HepG2 (cell line): ENCODE measurements at regions not wholly inside any gene's neighbourhood (a gene's known extent, or its start where the extent isn't known, plus 50 kb on each side); places are given as distances from the start of the nearest gene placed in this dataset.
"Not testable (repeated sequence)": the region's sequence is repeated elsewhere in the genome, so short reads cannot be mapped to it uniquely, and the experiment has no call there.

Source experiments
- CHD4 ChIP-seq: fragments of 200-600 bp; sonication (generic); IDR thresholded peaks from 2 replicates; pipeline ENCODE4 v1.7.0; 2017; ENCODE audit warnings: mild to moderate bottlenecking, low read length, borderline replicate concordance
- FOXP1 ChIP-seq, 2 experiments: fragments of 450-650 bp in 1 of 2; IDR thresholded peaks; 2 replicates each; pipeline ENCODE4 v1.6.1; 2017 to 2018; ENCODE audit warnings: antibody characterized with exemption in 1 of 2
- HDAC2 ChIP-seq: sonication (generic); formaldehyde crosslinking; IDR thresholded peaks from 2 replicates; pipeline ENCODE4 v1.4.0; 2020; ENCODE audit warnings: missing genetic modification reagents
- HNRNPK ChIP-seq: fragments of 200-400 bp; formaldehyde crosslinking; IDR thresholded peaks from 2 replicates; pipeline ENCODE4 v1.6.1; 2018; ENCODE audit warnings: low read length, low read depth, moderate library complexity, mild to moderate bottlenecking; ENCODE audit not compliant: poor library complexity, severe bottlenecking
- IRF2 ChIP-seq: IDR thresholded peaks from 2 replicates; pipeline ENCODE4 v1.6.1; 2018; ENCODE audit warnings: missing genetic modification reagents, missing compliant biosample characterization
- SMAD1 ChIP-seq: sonication (generic); formaldehyde crosslinking; IDR thresholded peaks from 2 replicates; pipeline ENCODE4 v1.4.0; 2020; ENCODE audit warnings: missing genetic modification reagents, low read depth, mild to moderate bottlenecking, borderline replicate concordance
- ZKSCAN1 ChIP-seq: fragments of 150-350 bp; IDR thresholded peaks from 2 replicates; pipeline ENCODE4 v1.6.1; 2014; ENCODE audit warnings: low read length
- ZNF766 ChIP-seq: sonication (generic); formaldehyde crosslinking; IDR thresholded peaks from 2 replicates; pipeline ENCODE4 v1.5.0; 2020; ENCODE audit warnings: missing genetic modification reagents, borderline replicate concordance
- TF ChIP-seq, protein P1 (sequence below): IDR thresholded peaks from 2 replicates; pipeline ENCODE4 v1.6.1; 2016
- TF ChIP-seq, protein P2 (sequence below): sonication (generic); formaldehyde crosslinking; IDR thresholded peaks from 2 replicates; pipeline ENCODE4 v1.8.0; 2022; ENCODE audit warnings: missing genetic modification reagents, mild to moderate bottlenecking, borderline replicate concordance

GRCh38 chr15:20256394-20256793, 285.2 kb downstream of the GOLGA6L6 start:
- TF ChIP-seq SMAD1 (CRISPR knock-in tag); ZKSCAN1; IRF2 (CRISPR knock-in tag); FOXP1 (IDR thresholded peaks at IDR 0.05); FOXP1 (CRISPR knock-in tag; IDR thresholded peaks at IDR 0.05); HNRNPK; ZNF766 (CRISPR knock-in tag); HDAC2; CHD4: not testable (repeated sequence)
- TF ChIP-seq, protein P1, sequence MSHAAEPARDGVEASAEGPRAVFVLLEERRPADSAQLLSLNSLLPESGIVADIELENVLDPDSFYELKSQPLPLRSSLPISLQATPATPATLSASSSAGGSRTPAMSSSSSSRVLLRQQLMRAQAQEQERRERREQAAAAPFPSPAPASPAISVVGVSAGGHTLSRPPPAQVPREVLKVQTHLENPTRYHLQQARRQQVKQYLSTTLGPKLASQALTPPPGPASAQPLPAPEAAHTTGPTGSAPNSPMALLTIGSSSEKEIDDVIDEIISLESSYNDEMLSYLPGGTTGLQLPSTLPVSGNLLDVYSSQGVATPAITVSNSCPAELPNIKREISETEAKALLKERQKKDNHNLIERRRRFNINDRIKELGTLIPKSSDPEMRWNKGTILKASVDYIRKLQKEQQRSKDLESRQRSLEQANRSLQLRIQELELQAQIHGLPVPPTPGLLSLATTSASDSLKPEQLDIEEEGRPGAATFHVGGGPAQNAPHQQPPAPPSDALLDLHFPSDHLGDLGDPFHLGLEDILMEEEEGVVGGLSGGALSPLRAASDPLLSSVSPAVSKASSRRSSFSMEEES (CRISPR knock-in tag): not testable (repeated sequence)
- TF ChIP-seq, protein P2, sequence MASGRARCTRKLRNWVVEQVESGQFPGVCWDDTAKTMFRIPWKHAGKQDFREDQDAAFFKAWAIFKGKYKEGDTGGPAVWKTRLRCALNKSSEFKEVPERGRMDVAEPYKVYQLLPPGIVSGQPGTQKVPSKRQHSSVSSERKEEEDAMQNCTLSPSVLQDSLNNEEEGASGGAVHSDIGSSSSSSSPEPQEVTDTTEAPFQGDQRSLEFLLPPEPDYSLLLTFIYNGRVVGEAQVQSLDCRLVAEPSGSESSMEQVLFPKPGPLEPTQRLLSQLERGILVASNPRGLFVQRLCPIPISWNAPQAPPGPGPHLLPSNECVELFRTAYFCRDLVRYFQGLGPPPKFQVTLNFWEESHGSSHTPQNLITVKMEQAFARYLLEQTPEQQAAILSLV (CRISPR knock-in tag): not testable (repeated sequence)
